OCI-LY7 (cell line): ENCODE measurements at regions not wholly inside any gene's neighbourhood (a gene's known extent, or its start where the extent isn't known, plus 50 kb on each side); places are given as distances from the start of the nearest gene placed in this dataset.

Experiments used
- EZH2phosphoT487 ChIP-seq: fragments of 200-600 bp; sonication (generic); IDR thresholded peaks from 2 replicates; pipeline ENCODE4 v1.6.1; 2018; ENCODE audit warnings: low read depth, borderline replicate concordance, mild to moderate bottlenecking, mixed run types, antibody characterized with exemption, low read length, moderate library complexity, mixed read lengths
- TF ChIP-seq, protein P1 (sequence below): fragments of 200-600 bp; sonication (generic); conservative IDR thresholded peaks from 2 replicates; pipeline ENCODE4 v1.5.1; 2014; ENCODE audit warnings: mild to moderate bottlenecking, antibody characterized with exemption, low read length, moderate library complexity, mixed read lengths

DNA sequence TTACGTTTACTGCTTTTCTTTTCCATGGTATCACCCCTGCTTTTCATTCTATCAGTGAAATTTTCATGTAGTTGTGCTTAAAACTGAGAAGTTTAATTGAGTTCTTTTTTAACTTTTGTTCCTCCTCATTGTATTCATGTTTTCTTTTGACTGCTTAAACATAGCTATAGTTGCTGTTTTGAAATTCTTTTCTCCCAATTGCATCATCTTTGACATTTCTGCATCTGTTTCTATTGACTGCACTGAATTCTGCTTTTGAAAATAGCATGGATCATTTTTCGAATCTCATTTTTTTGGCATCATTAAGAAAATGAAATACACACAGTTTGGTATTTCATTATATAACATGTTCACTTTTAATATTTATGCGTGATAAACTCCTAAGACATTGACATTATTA lies 694.9 kb downstream of the MECOM start:
- TF ChIP-seq, protein P1, sequence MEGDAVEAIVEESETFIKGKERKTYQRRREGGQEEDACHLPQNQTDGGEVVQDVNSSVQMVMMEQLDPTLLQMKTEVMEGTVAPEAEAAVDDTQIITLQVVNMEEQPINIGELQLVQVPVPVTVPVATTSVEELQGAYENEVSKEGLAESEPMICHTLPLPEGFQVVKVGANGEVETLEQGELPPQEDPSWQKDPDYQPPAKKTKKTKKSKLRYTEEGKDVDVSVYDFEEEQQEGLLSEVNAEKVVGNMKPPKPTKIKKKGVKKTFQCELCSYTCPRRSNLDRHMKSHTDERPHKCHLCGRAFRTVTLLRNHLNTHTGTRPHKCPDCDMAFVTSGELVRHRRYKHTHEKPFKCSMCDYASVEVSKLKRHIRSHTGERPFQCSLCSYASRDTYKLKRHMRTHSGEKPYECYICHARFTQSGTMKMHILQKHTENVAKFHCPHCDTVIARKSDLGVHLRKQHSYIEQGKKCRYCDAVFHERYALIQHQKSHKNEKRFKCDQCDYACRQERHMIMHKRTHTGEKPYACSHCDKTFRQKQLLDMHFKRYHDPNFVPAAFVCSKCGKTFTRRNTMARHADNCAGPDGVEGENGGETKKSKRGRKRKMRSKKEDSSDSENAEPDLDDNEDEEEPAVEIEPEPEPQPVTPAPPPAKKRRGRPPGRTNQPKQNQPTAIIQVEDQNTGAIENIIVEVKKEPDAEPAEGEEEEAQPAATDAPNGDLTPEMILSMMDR: no peak
- no peak for TF ChIP-seq EZH2phosphoT487
